NOMO-1 treated with DMSO at 0.1 percent for 48 hours (cell line): ENCODE measurements at regions not wholly inside any gene's neighbourhood (a gene's known extent, or its start where the extent isn't known, plus 50 kb on each side); places are given as distances from the start of the nearest gene placed in this dataset.
"Not testable (repeated sequence)": the region's sequence is repeated elsewhere in the genome, so short reads cannot be mapped to it uniquely, and the experiment has no call there.

Source experiments
- DNase-seq: peaks from one replicate; lab custom pipeline; 2025; ENCODE audit not compliant: unreplicated experiment; lab: John Stamatoyannopoulos, UW

DNA sequence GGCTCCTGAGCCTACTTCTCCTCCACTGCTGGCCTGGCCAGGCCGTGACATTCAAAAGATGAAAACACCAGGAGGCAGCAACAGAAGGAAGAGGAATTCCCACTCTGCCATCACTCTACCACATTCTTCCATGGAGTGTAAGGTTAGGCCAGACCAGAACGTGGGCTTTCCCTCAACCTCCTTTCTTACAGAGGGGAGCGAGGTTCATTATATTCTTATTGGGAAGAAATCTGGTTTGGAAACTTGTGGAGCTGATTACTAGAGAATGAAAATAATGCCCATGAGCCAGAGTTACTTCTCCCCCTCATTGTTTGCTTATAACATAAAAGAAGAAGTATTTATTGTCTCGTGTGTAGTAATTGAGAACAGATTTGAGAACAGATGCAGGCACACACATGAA is 136.3 kb upstream of the BASP1 start:
- no peak for DNase-seq

DNA sequence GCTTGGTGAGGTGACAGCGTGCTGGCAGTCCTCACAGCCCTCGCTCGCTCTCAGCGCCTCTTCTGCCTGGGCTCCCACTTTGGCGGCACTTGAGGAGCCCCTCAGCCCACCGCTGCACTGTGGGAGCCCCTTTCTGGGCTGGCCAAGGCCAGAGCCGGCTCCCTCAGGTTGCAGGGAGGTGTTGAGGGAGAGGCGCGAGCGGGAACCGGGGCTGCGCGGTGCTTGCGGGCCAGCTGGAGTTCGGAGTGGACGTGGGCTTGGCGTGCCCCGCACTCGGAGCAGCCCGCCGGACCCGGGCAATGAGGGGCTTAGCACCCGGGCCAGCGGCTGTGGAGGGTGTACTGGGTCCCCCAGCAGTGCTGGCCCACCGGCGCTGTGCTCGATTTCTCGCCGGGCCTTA is 134.2 kb upstream of the BASP1 start:
- not testable (repeated sequence) for DNase-seq

DNA sequence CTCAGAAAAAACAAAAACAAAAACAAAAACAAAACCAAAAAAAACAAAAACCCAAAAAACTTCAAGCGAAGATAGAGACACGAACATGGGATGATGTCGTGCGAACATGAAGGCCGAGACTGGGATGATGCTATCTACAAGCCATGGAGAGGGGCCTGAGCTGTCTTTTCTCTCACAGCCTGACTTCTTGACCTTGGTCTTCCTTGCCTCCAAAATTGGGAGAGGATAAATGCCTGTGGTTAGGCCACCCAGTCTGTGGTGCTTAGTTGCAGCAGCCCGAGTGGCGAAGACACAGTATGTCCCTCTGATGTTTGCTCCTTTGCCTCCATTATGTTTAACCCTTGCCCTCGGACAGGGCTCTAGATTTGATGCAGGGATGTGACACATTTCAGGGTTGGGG is 130.4 kb upstream of the BASP1 start:
- DNase-seq = no peak

DNA sequence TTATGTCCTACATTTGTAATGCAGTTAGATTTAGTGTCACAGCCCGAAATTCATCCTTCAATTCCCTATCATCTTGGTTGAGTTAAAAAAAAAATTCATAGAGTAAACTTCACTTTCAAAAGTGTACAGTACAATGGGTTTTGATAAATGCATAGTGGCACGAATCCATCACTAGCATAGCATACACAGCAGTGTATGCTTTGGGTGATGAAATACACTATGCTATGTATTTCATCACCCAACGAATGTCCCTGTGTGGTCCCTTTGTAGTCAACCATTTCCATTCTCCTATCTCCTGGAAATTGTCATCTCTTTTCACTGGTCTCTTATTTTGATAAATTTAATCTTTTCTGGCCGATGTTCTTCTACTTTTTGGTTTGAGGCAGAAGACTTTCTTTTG is 129.4 kb upstream of the BASP1 start:
- DNase-seq = no peak

DNA sequence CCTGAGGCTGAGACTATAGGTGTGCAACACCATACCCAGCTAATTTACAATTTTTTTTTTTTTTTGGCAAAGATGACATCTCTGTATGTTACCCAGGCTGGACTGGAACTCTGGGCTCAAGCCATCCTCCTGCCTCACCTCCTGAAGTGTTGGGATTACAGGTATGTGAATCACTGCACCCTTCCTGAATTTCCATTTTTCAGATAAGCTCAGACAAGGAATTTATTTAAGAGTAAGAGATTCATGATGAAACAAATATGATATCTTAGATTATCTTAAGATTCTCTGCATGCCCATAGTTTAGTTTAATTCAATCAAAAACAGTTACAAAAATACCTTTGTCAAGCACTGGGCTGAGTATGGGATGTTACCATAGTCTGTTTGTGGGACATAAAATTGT is 128.4 kb upstream of the BASP1 start:
- no peak for DNase-seq

DNA sequence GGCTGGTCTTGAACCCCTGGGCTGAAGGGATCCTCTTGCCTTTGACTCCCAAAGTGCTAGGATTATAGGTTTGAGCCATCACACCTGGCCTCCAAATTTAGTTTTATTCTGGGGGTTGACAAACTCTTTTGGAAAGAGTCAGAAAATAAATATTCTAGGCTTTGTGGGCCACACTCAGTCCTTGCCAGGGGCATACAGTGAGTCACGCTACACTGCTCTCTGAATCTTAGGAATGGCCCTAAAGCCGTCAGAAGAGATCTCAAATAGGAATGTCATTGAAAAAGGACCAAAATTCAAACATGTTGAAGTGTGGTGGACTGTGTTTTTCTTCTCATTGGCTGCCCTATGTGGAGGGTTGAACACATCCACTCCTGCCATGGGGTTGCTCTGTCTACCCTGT is 127.7 kb upstream of the BASP1 start:
- DNase-seq = no peak

DNA sequence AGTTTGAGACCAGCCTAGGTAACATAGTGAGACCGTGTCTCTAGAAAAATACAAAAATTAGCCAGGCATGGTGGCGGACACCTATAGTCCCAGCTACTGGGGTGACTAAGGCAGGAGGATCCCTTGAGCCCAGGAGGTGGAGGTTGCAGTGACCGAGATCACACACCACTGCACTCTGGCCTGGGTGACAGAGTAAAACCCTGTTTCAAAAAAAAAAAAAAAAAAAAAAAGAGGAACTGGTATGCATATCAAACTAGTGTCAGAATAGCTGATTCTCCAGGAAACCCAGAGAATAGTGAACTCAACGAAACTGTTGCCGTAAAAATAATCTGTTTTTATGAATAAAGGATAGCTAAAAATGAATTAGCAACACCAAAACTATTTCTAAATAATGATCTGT is 126.6 kb upstream of the BASP1 start:
- peak; percentile 50 for DNase-seq

DNA sequence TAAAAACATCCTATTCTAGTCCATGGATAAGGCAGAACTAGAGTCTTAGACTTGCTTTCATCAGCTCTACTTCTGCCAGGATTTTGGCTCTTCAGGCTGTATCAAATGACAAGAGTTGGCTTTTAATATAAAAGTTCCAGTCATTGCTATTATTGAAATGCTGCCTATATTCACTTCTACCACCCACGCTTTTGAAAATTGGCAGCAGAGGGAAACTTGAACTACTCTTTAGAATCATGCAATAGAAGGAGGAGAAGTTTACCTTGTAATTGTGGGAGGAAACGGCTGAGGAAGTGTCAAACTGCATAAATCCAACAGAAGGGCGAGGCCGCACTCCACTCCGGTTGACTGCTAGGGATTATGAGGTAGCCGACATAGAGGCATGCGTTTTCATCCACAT is 122.6 kb upstream of the BASP1 start:
- peak; percentile 33 for DNase-seq

DNA sequence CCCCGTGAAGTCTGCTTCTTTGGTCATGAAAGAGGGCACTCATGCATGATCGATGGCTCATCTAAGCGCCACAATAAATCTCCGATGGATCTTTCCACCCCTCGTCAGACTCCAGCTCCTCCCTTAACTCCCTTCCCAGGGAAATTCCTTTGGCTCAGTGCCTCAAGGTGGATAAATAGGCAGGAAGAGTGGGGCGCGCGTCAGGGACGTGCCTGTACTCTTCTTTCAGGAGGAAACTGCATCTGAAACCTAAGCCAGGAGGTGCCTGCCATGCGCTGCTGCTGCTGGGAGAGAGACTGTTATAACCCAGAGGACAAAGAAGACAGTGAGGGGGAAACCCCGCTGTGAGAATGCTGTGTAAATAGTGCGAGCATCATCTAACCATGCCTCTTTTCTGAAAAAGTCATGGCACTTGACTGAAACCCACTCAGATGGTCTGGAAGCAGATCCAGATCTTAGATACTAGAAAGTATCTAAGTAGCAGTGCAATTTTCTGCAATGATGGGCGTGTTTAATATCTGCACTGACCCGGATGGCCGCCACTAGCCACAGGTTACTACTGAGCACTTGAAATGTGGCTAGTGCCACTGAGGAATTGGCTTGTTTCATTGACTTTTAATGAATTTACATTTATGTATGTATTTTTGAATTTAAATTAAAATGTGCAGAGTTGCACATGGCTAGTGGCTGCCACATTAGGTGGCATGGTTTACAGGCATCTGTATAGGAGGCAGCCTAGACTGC is 120.3 kb upstream of the BASP1 start:
- no peak for DNase-seq

DNA sequence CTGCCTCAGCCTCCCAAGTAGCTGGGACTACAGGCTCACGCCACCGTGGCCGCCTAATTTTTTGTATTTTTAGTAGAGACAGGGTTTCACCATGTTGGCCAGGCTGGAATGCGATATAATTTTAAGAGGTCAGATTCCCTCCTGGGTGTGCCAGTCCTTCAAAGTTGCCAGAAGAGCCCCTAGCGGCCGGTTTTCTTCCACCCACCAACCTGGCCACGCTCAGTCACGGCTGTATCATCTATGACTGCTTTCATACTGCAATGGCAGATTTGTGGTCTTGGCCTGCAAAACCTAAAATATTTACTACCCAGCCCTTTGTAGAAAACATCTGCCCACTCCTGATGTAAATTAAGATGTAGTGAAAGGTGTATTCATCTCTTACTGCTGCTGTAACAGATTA is 117.5 kb upstream of the BASP1 start:
- no peak for DNase-seq

DNA sequence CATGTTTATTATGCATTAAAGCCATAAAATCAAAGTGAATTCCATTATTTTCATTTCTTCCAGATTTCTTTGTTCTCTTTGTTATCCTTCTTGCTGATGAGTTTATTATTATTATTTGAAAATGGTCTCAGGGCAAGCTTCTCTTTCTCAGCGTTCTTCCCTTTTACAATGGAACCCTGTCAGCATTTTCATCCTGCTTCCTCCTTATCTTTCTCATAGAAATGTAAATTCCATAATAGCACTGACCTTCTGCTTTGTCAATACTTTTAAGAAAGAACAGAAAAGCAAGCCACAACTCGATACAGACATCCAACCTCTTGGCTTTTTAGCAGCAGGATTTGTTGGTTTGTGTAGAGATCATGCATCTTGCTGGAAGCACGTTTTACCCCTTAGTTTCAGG is 114.0 kb upstream of the BASP1 start:
- no peak for DNase-seq

DNA sequence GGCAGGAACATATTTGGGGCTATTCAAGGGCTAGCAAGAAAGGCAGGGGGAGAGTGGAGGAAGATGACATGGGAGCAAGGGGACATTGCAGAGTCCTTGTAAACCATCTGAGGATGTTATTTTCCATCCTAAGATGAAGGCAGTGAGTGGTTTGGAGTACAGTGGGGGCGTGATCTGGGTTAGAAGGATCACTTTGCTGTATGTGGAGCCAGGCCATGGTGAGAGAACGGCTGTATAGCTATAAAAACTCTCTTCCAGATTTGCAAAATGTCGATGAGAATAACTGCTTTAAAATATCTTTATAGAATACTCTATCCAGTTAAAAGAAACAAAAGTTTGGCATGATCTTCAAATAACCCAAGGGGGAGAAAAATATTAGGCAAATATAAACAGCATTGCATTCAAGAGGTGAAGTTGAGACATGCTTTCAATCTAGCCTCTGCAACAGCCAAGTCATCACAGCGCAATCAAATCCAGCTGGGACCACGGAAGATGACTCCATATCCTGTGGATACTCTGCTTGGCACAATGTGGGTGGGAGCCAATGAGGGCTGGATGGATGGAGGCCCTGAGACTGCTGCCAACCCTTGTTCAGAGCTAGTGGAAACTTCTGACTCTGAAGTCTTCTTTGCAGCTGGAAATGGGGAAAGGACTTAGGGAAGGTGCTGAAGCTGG is 111.5 kb upstream of the BASP1 start:
- DNase-seq = no peak

DNA sequence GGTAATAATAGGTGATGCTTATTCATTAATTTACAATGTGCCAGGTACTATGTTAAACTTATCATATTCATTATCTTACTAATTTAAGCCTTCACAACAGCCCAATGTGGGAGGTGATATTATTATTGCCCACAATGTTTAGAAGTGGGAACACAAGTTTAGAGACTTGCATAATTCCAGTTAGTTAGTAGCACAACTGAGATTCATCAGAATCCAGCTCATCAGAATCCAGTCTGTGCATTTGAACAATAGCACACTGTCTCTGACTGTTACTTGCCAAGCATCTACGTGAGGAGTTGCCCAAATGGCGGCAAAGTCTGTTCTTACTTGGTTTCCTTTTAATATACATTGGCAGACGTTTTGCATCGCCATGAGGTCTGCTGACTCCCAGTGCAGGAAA is 110.9 kb upstream of the BASP1 start:
- DNase-seq = no peak

DNA sequence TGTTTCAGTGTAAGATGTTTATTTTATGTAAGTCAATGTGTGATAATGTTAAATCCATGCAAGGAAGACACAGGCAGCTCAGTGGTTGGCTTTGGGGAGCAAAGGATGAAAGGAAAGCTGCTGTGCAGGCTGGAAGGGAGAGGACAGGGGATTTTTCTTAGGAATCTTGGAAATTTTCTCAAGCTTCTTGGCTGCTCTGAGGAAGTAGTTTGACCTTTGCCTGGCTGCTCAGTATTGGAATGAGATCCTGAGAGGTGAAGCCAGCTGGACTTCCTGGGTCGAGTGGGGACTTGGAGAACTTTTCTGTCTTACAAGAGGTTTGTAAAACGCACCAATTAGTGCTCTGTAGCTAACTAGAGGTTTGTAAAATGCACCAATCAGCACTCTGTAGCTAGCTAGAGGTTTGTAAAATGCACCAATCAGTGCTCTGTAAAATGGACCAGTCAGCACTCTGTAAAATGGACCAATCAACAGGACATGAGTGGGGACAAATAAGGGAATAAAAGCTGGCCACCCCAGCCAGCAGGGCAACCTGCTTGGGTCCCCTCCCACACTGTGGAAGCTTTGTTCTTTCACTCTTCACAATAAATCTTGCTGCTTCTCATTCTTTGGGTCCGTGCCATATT is 105.2 kb upstream of the BASP1 start:
- DNase-seq = not testable (repeated sequence)

DNA sequence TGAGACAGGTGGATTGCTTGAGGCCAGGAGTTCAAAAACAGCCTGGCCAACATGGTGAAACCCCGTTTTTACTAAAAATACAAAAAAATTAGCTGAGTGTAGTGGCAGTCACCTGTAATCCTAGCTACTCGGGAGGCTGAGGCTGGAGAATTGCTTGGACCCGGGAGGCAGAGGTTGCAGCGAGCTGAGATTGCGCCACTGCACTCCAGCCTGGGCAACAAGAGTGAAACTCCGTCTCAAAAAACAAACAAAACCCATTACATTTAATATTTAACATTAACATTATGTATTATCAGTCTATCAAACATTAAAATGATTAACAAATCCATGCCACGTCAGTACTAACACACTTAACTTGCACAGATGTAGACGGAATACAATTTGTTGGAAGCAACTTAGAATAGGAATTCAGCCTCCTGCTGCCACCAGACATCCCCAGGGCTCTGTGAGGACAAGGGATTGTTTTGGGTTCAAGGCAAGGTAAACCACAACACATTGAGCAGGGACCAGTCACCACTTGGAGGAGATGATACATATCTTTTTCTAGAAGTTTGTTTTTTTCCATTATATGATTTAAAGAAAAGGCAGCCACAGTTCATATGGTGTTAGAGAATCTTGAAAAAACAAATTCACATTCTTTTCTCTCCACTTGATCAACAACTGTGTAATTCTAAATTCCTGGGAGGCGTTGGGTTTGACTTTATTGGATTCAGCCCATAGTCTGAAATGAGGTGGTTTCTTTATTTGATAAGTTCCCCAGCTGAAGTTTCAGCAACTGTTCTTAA is 104.1 kb upstream of the BASP1 start:
- no peak for DNase-seq

DNA sequence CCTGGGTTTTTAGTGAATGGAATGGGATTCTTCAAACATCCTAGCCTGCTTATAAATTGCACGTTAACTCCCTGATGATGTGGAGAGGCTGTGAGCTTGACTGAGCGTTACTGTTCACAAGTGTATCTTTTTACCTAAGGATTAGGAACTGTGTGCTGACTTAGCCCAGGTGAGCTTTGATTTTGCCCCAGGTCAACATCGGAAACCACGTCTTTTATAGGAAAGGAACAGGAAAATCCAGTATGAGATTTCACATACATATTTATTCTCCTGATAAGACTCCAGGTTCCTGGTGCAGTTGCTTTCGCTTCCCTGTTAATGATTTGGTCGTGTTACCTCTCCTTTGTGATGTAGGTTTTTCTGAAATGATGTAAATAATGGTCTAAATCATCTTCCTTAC is 103.2 kb upstream of the BASP1 start:
- no peak for DNase-seq

DNA sequence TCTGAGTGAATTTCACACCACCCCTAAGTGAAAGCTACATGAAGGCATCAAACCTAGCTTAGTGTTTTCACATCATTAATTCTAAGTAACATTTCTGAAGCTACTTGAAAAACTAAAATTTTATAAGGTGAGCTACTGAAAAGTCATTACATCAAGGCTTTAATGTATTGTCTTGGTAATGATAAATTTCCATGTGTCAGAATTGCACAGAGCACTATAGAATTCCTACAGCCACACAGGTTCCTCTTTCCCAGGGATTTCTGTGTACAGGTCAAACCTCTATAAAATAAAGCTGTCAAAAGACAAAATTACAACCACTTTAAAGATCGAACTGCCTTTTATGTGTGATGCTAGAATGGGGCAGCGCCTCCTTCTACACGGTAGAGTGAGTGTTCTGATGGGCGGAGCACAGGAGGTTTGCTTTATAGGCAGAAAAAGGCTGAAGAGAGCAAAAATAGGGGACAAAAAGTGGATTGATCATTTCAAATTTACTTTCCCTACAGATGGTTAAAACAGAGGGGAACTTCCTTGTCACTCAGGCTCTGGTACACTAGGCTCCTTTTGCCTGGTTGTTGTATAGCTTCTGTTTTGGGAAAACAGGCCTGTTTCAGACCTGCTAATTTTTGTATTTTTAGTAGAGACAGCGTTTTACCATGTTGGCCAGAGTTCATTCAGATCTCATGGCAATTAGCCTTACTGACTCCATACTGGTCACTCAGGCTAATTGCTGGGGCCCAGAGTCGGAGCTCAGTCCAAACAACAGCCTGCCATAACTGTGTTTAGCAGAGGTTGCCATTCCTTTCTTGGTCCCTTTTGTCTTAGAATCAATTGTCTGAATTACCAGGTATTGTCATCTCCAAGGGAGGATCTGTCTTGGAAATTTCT is 102.5 kb upstream of the BASP1 start:
- no peak for DNase-seq

DNA sequence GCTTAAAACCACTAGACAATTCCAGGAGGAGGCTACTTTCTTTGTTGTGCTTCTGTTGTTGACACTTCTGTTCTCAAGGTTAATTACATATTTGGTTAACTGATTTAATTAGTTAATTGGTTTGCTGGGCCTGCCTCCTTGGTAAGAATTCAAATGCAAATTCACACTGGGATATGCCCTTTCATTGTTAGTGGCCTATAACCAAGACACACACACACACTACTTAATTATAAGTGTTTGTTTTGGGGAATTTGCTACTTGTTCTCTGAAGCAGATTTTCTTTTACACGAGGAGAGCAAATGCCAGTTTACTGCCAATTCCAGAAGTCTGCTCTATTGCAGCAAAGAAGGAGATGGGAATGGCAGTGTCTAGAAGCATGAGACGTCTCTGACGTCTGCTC is 101.6 kb upstream of the BASP1 start:
- no peak for DNase-seq

DNA sequence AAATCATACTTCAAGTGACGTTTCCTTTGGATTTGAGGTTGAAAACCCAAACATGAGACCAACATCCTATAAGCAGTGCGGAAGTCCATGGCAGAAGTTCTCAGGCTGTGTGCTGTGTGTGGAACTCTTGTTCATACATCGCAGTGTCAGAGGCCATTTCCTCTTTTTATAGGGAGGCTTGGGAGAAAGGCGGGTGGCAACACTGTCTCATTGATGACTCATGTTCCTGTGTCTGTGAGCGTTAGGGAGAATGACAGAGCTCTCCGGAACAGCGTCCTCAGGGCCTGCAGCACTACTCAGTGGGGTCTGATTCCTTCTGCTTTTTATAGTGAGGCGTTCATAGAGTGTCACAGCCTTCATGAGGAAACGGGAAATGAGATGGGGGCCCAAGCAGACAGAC is 98.8 kb upstream of the BASP1 start:
- peak; percentile 100 for DNase-seq

DNA sequence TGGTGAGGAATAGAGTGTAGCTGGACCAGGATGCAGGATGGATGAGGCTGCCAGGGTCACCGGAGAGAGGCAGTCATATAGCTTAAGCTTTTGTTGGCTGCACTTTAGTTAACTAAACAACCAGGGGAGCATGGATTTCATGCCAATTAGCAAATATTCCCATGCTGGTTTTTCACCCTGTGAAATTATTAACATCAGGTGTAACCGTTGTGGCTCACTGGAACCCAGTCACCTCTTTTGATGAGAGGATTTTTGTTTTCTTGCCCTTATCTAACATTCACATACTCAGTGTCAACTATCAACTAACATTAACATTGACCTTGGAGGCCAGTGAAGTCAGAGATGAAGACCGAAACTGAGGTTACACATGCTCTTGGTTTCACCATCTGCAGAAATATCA is 97.2 kb upstream of the BASP1 start:
- DNase-seq = no peak

DNA sequence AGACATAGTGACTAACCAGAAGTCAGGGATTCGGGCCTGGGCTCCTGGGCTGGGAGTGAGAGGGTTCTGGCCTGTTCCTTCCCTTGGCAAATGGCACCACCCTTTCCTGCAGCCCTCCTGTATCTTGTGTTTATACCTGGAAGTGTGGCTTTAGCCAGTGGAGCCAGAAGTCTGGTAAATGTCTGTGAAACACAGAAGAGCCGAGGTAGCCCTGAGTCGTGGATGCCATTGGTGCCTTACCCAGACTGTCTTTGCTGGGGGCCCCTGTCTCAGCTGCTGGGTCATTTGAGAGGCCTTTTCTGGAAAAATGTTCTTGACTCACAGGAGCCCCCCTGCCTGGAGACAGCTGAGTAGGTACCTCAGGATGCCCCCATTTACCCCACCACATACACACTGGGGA is 95.7 kb upstream of the BASP1 start:
- no peak for DNase-seq
